RCC 7860 (cell line): ENCODE measurements at regions not wholly inside any gene's neighbourhood (a gene's known extent, or its start where the extent isn't known, plus 50 kb on each side); places are given as distances from the start of the nearest gene placed in this dataset.
A peak's percentile ranks its signal among the peaks of the same experiment; 100 is the strongest.
"Not testable (repeated sequence)": the region's sequence is repeated elsewhere in the genome, so short reads cannot be mapped to it uniquely, and the experiment has no call there.

Source experiments
- DNase-seq: peaks from one replicate; pipeline ENCODE4 v3.0.0-alpha.2; 2015; ENCODE audit warnings: low spot score
- FAIRE-seq: peaks from 2 replicates; lab custom pipeline; 2012; peaks lifted over from hg19 to GRCh38; lab: Jason Lieb, UNC

DNA sequence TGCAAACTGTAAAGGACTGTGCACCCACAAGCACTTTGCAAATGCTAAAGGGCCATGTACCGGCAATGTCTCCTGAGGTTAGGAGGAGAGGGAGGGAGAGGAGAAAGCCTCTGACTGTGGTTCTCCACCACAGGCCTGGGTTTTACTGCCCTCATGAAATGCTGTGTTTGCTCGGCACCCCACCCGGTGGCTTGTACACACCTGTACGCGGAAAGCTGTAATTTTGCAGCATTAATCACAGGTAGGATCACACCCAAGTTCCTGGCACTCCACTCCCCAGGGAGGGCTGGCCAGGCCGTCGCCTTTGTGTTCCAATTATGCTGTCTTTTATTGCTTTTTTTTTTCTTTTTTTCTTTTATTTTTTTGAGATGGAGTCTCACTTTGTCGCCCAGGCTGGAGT, 78.5 kb upstream of the MYL10 start:
- FAIRE-seq (no peak), DNase-seq (no peak)

GRCh38 chr7:101708223-101708622, 79.1 kb upstream of the MYL10 start:
- DNase-seq, result no peak
- FAIRE-seq, result no peak

DNA sequence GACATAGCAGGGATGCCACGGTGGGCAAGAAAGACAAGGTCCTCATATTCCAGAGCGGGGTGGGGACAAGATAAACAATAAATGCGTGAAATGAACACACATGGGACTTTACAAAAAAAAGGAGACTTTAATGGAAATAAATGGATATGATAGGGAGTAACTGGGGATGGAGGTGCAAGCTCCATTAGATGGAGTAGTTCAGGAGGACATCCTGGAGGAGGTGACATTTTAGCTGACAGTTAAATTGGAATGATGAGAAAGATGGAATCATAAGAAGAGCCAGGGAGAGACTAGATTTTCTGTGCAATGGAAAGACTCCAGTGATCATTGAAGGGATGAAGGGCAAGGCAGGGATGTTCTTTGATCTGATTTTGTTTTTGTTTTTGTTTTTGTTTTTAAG, 83.6 kb upstream of the MYL10 start:
- FAIRE-seq, result no peak
- no peak for DNase-seq

DNA sequence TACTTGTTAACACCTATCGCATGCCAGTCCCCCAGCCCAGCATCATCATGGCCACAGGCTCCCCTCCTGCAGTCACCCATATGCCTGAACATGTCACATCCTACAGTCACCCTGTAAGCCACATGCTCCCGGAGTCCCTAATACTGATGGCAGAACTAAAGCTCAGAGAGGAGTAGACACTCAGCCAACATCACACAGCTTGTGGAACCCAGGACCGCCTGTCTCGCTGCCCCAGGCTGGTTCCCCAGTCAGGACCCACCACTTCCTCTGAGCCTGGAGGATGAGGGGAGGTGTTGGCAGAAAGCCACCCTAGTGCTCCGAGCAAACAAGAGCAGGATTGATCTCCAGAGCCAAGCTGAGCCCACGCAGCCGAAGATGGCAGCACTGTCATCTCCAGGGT, 85.0 kb upstream of the MYL10 start:
- FAIRE-seq, result no peak

DNA sequence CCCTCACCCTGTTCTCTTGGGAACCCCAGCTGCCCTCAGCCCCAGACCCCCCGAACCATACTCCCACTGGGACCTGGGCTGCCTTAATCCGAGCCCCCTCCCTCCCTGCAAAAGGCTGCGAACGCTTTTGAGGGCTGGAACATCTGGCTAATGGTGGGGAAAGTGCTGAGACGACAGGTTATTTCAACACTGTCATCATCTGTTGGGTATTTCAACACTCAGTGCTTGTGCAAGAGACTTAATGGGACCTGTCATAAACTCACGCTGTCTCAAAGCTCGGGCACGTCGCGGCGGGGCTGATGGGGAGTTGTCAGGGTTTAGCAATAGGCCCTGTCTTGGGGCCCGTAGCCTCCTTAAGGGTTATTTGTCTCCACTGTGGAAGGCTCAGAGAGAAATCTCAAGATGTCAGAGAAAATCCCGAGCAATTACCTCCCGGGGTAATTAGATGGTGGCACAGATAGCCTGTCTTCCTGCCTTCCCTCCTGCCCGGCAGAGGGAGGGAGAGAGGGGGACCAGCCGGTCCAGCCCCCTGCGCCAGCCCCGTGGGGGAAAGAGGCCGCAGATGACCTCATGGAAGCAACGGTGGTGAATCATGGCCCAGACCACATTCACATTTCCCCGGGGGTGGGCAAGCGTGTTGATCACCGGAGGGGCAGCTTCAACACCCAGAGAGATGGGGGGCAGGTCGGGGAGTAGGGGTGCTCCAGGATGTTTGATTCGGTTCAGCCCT, 88.7 kb upstream of the MYL10 start:
- peak; percentile 88 for FAIRE-seq

More for the DNA sequence above, 85.0 kb upstream of the MYL10 start:
- DNase-seq, result no peak

DNA sequence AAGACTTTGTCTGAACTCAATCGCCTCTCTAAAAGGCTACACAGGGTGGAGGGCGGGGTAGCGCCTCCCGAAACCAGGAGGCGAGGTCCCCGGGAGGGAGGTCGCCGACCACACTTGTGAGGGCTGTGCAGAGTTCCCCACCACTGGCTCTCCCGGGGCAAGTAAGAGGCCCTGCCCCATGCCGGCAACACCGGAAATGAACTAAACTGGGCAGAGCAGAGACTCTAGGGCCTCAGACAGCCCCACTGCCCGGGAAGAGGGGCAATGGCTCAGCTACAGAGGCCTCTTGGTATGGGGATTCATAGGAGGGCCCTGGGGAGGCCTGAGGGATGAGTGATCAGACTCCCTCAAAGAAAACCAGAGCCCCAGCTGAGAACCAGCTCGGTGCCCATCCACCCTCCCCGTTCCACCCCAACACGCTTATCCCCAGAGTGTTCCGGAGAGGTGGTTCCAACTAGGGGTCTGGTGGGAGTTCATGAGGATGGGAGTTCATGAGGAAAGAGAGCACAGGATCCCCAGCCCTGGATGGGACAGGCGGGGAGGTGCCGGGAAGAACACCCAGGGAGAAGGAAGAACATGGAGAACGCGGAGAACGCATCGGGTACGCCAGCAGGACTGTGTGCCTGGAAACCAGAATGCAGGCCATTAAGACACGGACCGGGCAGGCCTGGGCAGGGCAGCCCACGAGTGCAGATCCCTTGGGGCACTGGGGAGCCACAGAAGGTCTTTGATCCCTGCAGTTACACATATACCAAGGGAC, 89.4 kb upstream of the MYL10 start:
- FAIRE-seq (no peak), DNase-seq (peak; percentile 84)

More for the DNA sequence above, 88.7 kb upstream of the MYL10 start:
- DNase-seq, result peak; percentile 93

DNA sequence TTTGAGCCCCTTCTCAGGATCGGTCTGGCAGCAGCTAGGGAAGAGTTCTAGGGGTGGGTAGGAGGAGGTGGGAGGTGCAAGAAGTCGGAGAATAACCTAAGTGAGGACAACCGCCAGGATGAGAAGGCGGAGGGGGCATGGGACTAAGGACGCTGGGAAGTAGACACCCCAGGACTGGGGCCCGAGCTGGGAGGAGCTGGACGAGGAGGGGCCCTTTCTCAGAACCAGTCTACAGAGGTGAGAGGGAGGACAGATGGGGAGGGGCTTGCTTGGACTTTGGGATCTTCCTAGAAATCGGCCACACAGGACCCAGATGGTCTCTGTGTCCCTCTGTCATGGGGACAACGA, 90.0 kb upstream of the MYL10 start:
- FAIRE-seq (no peak), DNase-seq (no peak)

DNA sequence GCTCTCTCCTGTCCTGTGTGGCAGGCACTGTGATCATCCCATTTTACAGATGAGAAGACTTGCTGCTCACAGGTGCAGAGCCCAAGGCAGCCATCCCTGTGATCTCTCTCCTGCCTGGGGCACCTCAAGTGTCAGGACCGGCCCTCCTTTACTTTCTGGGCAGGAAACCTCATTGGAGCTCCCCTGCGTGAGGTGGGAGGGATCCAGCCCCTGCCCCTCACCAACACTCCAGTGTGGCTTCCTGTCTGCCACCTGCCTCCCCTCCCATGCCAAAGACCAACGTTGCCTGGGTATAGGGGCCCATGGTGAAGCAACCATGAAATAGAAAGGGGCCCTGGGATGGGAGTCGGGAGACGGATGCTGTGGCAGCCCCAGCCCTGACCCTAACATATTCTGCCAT, 91.2 kb upstream of the MYL10 start:
- DNase-seq (no peak), FAIRE-seq (no peak)

DNA sequence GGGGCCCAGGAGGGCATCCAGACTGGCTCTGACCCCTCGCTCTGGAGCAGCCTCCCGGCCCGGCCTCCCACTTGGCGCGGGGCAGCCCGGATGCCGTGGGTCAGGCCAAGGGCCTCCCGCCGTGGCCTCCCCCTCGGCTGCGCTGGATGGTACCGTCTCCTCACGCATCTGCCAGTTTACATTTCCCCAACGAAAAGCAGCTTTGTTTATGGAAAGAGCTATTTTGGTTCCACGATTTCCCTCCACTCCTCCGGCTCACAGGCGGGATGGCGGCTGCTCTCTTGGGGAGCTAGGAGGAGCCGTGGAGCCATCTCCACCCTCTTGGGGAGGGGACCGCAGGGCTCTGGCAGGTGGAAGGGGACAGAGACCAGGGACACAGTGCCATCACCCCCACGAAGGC, 93.2 kb upstream of the MYL10 start:
- DNase-seq (no peak), FAIRE-seq (no peak)

DNA sequence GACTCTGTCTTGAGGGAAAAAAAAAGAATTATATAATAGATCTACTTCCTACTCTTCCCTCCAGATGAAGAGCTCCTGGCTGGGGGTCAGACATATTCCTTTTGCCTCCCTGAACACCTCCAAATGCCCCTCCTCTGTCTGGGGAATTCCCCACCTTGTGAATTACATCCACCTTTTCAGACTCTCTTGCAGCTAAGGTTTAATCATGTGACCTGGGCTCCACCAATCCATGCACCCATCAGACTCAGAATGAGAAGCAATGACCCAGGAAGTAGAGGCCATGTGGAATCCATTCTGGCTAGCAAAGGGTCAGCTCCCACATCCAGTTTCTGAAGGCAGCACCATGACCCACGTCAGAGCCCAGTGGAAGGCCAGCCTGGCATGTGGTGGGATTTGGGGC, 93.6 kb upstream of the CUX1 start:
- FAIRE-seq (no peak), DNase-seq (no peak)

GRCh38 chr7:101724957-101725356, 92.5 kb upstream of the CUX1 start:
- FAIRE-seq, result no peak
- no peak for DNase-seq

- DNase-seq (peak; percentile 48), FAIRE-seq (no peak)
Observed at GRCh38 chr7:101725921-101726320, 91.5 kb upstream of the CUX1 start.

GRCh38 chr7:101727184-101727583, 90.2 kb upstream of the CUX1 start:
- no peak for DNase-seq
- no peak for FAIRE-seq

DNA sequence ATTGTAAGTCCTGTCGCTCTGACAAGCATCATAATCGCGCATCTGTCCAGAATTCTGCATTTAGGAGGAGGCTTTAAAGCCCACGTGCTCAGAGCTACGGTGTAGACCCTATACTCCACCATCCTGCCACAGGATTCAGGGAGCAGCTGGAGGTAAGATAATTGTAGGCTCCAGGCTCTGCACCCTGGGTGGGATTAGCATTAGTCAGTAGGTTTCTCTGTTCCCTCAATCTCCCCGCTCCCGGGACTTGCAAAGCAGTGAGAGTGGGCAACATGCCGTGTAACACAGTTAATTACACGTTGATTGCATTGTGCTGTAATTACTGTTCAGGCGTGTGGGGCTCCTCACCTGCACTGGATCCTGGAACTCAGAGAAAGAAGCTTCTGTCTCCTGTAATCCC, 89.3 kb upstream of the CUX1 start:
- no peak for FAIRE-seq
- DNase-seq, result no peak

DNA sequence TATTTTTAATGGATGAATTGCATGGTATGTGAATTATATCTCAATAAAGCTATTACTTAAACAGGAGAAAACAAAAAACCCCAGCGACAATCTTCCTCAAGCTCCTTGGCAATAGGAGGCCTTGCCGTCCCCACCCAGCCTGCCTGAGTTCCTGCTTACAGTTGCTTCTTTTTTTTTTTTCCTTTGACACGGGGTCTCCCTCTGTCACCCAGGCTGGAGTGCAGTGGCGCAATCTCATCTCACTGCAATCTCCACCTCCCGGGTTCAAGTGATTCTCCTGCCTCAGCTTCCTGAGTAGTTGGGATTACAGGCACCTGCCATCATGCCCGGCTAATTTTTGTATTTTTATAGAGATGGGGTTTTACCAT, 88.6 kb upstream of the CUX1 start:
- not testable (repeated sequence) for FAIRE-seq
- peak; percentile 11 for DNase-seq

DNA sequence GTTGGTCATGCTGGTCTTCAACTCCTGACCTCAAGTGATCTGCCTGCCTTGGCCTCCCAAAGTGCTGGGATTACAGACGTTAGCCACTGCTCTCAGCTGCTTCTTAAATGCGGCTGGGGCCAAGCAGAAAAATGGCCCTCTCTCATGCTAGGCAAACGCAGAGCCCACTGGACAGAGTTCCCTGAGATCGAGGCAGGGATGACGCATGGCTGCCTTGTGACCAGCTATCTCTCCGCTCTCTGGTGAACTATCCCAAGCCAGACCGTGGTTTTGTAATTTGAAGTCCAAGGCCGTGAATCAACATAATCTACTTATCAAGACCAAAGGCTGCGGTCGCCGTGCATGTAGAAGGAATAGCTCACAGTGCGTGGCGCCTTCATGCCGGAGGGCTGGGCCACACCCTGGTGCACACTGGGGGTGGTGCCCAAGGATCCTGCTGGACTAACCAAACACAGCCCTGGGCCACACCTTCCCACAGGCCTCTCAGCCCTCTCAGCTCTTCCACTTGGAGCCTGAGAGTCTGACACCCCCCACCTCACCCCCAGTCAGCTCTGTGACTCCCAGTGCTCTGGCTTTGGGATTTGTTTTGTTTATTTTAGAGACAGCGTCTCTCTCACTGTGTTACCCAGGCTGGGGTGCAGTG, 88.1 kb upstream of the CUX1 start:
- peak; percentile 95 for FAIRE-seq
- DNase-seq, result peak; percentile 99

DNA sequence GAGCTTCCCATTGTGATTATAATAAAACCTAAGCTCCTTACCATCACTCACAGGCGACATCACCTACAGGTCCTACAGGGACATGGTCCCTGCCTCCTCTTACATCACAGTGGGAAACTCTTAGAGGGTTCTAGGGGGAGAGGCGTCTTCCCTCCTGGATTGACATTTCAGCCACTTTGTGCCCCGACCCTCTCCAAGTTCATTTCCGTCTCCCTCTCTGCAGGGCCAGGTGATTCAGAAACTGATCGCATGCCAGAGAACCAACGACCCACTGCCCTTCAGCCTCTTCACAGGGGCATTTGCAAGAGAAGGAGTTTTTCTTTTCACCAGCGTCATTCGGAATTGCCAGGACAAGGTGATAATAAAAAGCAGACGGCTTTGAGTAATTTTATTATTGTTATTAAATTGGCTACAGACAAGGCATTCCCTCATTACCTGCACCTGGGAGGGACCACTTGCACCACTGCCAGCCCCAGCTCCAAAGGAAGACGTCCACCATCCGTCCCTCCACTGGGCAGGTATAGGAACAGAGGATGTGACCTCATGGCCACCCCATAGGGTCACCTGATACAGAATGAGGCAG, 85.8 kb upstream of the CUX1 start:
- DNase-seq, result peak; percentile 33
- FAIRE-seq, result no peak

DNA sequence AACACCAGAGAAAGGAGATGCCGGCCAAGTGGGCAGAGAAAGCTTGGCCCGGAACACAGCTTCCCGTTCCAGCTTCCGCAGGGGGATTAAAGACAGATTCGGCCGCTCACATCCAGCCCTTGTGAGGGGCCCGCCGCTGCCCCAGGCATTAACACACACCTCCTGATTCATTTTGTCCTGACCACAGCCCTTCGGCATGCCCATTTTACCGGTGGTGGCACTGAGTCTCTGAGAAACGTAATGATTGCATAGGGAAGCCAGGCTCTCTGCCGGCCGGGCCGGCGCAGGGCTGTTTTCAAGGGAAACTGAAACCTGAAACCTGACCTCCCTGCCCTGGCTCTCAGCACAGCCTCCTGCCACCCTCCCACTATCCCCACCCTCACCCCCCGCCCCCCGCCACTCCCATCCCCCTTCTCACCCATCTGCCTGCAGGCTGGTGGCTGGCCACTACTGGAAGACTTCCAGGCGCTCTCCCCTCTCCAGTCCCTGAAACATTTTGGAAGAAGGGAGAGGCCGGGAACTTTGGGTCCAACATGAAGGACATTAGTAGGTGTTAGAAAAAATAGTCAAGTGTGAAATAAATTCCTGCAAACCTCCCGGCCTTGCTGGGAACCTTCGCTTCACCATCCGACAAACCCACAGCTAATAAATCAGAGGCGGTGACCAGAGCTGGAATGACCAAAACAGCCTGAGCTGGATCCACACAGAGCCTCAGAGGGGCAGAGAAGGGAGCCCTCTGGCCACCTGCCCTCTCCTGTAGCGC, 83.5 kb upstream of the CUX1 start:
- FAIRE-seq, result no peak
- peak; percentile 14 for DNase-seq

DNA sequence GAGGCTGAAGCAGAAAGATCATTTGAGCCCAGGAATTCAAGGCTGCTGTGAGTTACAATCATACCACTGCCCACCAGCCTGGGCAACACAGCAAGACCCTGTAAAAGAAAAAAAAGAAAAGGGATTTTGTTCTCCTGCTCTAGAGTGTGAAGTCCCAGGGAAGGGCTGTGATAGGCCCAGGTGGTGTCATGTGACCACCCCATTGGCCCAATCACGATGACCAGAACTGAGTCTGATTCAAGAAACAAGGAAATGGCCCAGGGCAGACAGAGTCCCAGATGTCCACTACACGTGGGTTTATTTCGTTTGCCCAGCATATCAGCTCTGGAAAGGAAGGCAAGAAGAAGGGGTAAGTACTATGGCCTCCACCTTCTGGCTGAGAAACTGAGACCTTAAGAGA, 81.3 kb upstream of the CUX1 start:
- DNase-seq, result no peak

DNA sequence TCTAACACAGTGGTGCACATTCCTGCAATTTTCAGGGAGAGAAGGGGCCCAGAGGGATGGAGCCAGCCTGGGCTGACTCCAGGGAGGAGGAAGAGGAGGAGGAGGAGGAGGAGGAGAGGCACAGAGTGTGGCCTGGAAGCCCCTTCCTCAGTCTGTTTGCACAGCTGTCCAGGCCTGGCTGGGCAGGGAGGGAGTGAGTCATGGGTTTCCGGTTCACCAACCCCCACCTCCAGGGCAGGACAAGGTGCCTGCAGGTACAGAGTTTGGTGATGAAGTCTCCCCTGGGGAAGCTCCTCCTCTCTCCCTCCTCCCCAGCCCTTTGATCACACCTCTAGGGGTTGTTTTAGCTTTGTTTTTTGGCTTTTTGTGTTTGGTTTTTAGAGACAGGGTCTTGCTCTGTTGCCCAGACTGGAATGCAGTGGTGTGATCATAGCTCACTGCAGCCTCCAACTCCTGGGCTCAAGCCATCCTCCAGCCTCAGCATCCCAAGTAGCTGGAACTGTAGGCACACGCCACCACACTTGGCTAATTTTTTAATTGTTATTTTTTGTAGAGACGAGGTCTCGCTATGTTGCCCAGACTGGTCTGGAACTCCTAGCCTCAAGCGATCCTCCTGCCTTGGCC, 77.5 kb upstream of the CUX1 start:
- FAIRE-seq (no peak), DNase-seq (peak; percentile 23)

More for the DNA sequence above, 81.3 kb upstream of the CUX1 start:
- no peak for FAIRE-seq
